BJ (cell line): ENCODE measurements at regions not wholly inside any gene's neighbourhood (a gene's known extent, or its start where the extent isn't known, plus 50 kb on each side); places are given as distances from the start of the nearest gene placed in this dataset.

ENCODE experiments used
- CTCF ChIA-PET: fragments of 350-600 bp; formaldehyde crosslinking; extraction: SDS; loops from one replicate; lab custom pipeline; 2021; ENCODE audit warnings: antibody characterized with exemption, inconsistent platforms; lab: Yijun Ruan, JAX
- POLR2A ChIA-PET: fragments of 300-600 bp; sonication (Branson Sonifier 250); formaldehyde crosslinking; extraction: SDS; loops from one replicate; lab custom pipeline; 2021; ENCODE audit warnings: antibody characterized with exemption; lab: Charles Lee
- DNase-seq: peaks from one replicate; pipeline ENCODE4 v3.0.0-alpha.2; 2011; ENCODE audit warnings: low read depth
- H3K27me3 ChIP-seq: 2 replicates; pipeline ENCODE4 v1.6.0; 2011; ENCODE audit warnings: low read length; ENCODE audit not compliant: control insufficient read depth, insufficient read depth
- H3K36me3 ChIP-seq: 2 replicates; pipeline ENCODE4 v1.5.1; 2011; ENCODE audit warnings: low read length; ENCODE audit not compliant: control insufficient read depth, insufficient read depth
- H3K4me3 ChIP-seq: 2 replicates; pipeline ENCODE4 v1.5.1; 2011; ENCODE audit warnings: low read depth, mild to moderate bottlenecking, control low read depth, low read length
- TF ChIP-seq, protein P1 (sequence below): IDR thresholded peaks from 2 replicates; pipeline ENCODE4 v1.5.1; 2011; ENCODE audit warnings: low read depth, mild to moderate bottlenecking, control low read depth, inconsistent platforms, low read length, moderate library complexity; ENCODE audit not compliant: insufficient read depth

DNA sequence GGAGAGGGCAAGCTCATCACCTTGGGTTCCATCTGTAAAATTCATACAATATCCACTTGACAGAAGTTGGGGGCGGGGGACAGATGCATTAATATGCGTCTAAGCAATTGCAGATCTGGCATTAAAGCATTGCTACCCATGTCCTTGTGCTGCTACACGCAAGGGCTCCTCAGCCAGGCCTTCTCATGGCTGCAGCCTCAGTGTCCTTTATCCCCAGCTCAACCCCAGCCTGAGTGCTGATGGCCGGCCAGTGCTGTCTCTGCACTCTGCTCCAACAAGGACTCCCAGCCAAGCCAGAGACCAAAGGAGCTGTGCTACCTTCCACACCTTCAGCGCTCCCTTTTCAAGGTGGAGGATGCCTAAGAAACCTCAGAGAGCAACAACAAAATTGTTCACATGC is 188.5 kb upstream of the STXBP5 start:
- DNase-seq, result no peak
- Histone ChIP-seq H3K4me3 (no peak overlapping the region), H3K27me3 (no peaks in the 10 kb centered on the region), H3K36me3 (no peaks in the 10 kb centered on the region)
- TF ChIP-seq, protein P1, sequence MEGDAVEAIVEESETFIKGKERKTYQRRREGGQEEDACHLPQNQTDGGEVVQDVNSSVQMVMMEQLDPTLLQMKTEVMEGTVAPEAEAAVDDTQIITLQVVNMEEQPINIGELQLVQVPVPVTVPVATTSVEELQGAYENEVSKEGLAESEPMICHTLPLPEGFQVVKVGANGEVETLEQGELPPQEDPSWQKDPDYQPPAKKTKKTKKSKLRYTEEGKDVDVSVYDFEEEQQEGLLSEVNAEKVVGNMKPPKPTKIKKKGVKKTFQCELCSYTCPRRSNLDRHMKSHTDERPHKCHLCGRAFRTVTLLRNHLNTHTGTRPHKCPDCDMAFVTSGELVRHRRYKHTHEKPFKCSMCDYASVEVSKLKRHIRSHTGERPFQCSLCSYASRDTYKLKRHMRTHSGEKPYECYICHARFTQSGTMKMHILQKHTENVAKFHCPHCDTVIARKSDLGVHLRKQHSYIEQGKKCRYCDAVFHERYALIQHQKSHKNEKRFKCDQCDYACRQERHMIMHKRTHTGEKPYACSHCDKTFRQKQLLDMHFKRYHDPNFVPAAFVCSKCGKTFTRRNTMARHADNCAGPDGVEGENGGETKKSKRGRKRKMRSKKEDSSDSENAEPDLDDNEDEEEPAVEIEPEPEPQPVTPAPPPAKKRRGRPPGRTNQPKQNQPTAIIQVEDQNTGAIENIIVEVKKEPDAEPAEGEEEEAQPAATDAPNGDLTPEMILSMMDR, result no peak
- CTCF ChIA-PET, result interaction anchor here (1.8 kb wide), 1 partner anchor 9 kb away, joined by 5 read pairs; no protein-coding TSS in a partner anchor
- POLR2A ChIA-PET, result no interaction called here

DNA sequence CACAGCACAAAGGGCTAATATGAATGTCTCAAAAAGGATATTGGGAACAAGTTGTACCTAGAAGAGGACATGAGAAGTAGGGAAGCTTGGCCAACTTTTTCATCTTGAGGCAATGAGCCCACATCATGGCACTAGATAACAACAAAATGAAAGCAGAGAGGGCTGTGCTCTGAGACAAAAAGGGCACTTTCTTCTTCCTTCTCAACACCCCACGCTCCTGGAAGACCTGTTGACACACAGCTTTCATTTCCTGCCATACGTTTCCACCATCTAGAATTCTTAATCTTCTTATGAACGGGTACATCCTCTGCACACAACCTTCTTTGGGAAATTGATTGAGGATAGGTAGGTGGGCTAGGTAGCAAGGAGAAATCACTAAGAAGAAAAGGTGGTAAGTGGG is 187.8 kb upstream of the STXBP5 start:
- TF ChIP-seq, protein P1, result no peak
- Histone ChIP-seq H3K27me3 (no peaks in the 10 kb centered on the region), H3K4me3 (no peak overlapping the region), H3K36me3 (no peaks in the 10 kb centered on the region)
- DNase-seq, result no peak
- POLR2A ChIA-PET, result no interaction called here
- CTCF ChIA-PET, result interaction anchor here (1.8 kb wide), 1 partner anchor 10 kb away, joined by 5 read pairs; no protein-coding TSS in a partner anchor

DNA sequence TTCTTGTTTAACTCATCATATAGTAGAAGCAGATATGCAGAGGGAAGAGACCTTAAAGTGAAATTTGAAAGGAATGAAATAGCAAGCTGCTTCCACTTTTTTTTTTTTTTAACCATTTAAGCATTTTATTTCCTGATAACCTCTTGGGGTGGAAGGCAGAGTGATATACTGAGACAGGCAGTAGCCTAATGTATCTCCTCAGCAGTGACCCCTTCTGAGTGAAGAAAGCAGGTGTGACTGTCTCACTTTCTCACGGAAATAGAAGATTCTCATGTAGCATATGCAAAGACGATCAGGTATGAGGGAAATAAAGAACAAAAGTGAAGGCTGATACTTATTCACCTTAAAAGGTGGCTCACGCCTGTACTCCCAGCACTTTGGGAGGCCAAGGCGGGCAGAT is 187.1 kb upstream of the STXBP5 start:
- POLR2A ChIA-PET, result no interaction called here
- H3K27me3 ChIP-seq, result no peaks in the 10 kb centered on the region
- CTCF ChIA-PET, result interaction anchor here (1.8 kb wide), 1 partner anchor 11 kb away, joined by 5 read pairs; no protein-coding TSS in a partner anchor

DNA sequence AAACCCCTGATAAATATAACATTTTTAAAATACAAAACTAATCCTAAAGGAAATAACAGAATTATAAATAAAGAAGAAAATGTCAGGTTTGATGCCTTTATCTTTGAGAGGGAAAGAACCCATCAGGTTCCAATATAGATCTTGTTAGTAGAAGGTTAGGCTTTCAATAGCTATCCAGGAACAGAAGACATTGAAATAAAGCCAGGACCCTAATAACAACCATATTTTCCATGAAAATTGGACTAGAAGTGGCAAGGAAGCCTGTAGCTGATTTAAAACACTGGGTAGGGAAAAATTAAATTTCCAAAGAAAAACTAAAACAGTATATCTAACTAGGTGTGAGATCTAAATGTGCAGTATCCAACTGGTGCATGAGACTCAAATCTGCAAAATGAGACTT is 185.2 kb upstream of the STXBP5 start:
- H3K4me3 ChIP-seq, result no peak overlapping the region
- H3K27me3 ChIP-seq, result no peaks in the 10 kb centered on the region
- TF ChIP-seq, protein P1, result no peak
- ChIA-PET POLR2A (no interaction called here), CTCF (interaction anchor here (0.6 kb wide), 1 partner anchor 42 kb away, joined by 3 read pairs; no protein-coding TSS in a partner anchor)
- DNase-seq, result no peak
- H3K36me3 ChIP-seq, result no peaks in the 10 kb centered on the region

More for the DNA sequence above, 187.1 kb upstream of the STXBP5 start:
- TF ChIP-seq, protein P1, result no peak
- no peak overlapping the region for H3K4me3 ChIP-seq
- no peak for DNase-seq
- no peaks in the 10 kb centered on the region for H3K36me3 ChIP-seq

DNA sequence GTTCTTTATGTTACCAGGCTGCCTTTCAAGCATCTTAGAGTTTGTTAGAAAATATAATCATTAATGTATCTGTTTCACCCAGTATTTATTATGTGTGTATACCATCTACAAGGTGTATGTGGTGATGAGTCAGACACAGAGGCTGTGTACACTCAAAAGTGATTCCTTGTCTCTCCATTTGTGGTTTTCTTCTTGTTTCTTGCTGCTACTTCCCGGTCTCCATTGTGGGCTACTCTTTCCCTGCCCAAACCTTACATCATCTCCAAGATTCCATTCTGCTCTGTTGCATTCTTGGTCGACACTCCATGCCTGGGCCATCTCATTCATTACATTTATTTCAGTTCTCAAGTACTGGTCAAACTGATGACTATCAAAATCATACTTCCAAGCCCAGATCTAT is 182.2 kb upstream of the STXBP5 start:
- H3K36me3 ChIP-seq, result no peaks in the 10 kb centered on the region
- no peak for DNase-seq
- CTCF ChIA-PET, result no interaction called here
- H3K27me3 ChIP-seq, result no peaks in the 10 kb centered on the region
- TF ChIP-seq, protein P1, result no peak
- H3K4me3 ChIP-seq, result no peak overlapping the region
- POLR2A ChIA-PET, result no interaction called here
